Neuronal stem cell (in vitro differentiated cells): ENCODE measurements at regions not wholly inside any gene's neighbourhood (a gene's known extent, or its start where the extent isn't known, plus 50 kb on each side); places are given as distances from the start of the nearest gene placed in this dataset. TPM values are rescaled to one million over a fixed set of nuclear protein-coding genes. Genes with fewer than 3 reads are reported as not detected.

ENCODE experiments used
- small RNA-seq: library from polyadenylated mRNA; stranded (forward); fragments of <200 nt; extraction: miRNeasy Mini kit (QIAGEN cat#:217004); gene quantifications from one replicate; pipeline ENCODE3, GENCODE V24; 2013; ENCODE audit not compliant: insufficient read depth

Small RNA genes in the stretch of these regions (small RNA-seq; reads per million reads assigned to genes)
- gene RF00012 (not detected), gene RNA5SP62 (not detected), gene RNA5SP63 (not detected), gene RNU5F-6P (not detected)
